HEK293 (cell line): ENCODE measurements at regions not wholly inside any gene's neighbourhood (a gene's known extent, or its start where the extent isn't known, plus 50 kb on each side); places are given as distances from the start of the nearest gene placed in this dataset.

Experiments used
- ELK4 ChIP-seq: IDR thresholded peaks from 2 replicates; pipeline ENCODE4 v1.6.1; 2011; ENCODE audit warnings: mild to moderate bottlenecking, low read depth, low read length, borderline replicate concordance
- KLF9 ChIP-seq: fragments of 450-650 bp; formaldehyde crosslinking; IDR thresholded peaks from 2 replicates; pipeline ENCODE4 v1.5.1; 2016; ENCODE audit warnings: missing biosample characterization, missing genetic modification characterization, low read depth
- REST ChIP-seq: fragments of 450-650 bp; formaldehyde crosslinking; IDR thresholded peaks from 2 replicates; pipeline ENCODE4 v1.5.1; 2016; ENCODE audit warnings: missing biosample characterization, missing genetic modification characterization
- ZBTB49 ChIP-seq: fragments of 450-650 bp; formaldehyde crosslinking; IDR thresholded peaks from 2 replicates; pipeline ENCODE4 v1.5.1; 2016; ENCODE audit warnings: missing biosample characterization, missing genetic modification characterization, low read depth
- ZFP69B ChIP-seq: fragments of 450-650 bp; formaldehyde crosslinking; IDR thresholded peaks from 2 replicates; pipeline ENCODE4 v1.5.1; 2016; ENCODE audit warnings: missing biosample characterization, missing genetic modification characterization
- ZNF121 ChIP-seq: fragments of 450-650 bp; formaldehyde crosslinking; IDR thresholded peaks from 2 replicates; pipeline ENCODE4 v1.5.1; 2016; ENCODE audit warnings: missing biosample characterization, missing genetic modification characterization
- ZNF2 ChIP-seq: fragments of 450-650 bp; formaldehyde crosslinking; IDR thresholded peaks from 2 replicates; pipeline ENCODE4 v1.5.1; 2016; ENCODE audit warnings: missing biosample characterization, missing genetic modification characterization
- ZNF280C ChIP-seq: fragments of 450-650 bp; formaldehyde crosslinking; IDR thresholded peaks from 2 replicates; pipeline ENCODE4 v1.5.1; 2016; ENCODE audit warnings: missing biosample characterization, missing genetic modification characterization
- ZNF558 ChIP-seq: fragments of 450-650 bp; formaldehyde crosslinking; IDR thresholded peaks from 2 replicates; pipeline ENCODE4 v1.5.1; 2016; ENCODE audit warnings: missing biosample characterization, missing genetic modification characterization
- ZSCAN16 ChIP-seq: fragments of 450-650 bp; formaldehyde crosslinking; IDR thresholded peaks from 2 replicates; pipeline ENCODE4 v1.5.1; 2016; ENCODE audit warnings: missing biosample characterization, missing genetic modification characterization
- TF ChIP-seq, protein P1 (sequence below): fragments of 450-650 bp; formaldehyde crosslinking; IDR thresholded peaks from 2 replicates; pipeline ENCODE4 v1.5.1; 2016; ENCODE audit warnings: missing biosample characterization, missing genetic modification characterization
- TF ChIP-seq, protein P2 (sequence below): fragments of 450-650 bp; formaldehyde crosslinking; IDR thresholded peaks from 2 replicates; pipeline ENCODE4 v1.5.1; 2016; ENCODE audit warnings: missing biosample characterization, missing genetic modification characterization
- TF ChIP-seq, protein P3 (sequence below): fragments of 450-650 bp; formaldehyde crosslinking; IDR thresholded peaks from 2 replicates; pipeline ENCODE4 v1.5.1; 2016; ENCODE audit warnings: missing biosample characterization, missing genetic modification characterization, low read depth

GRCh38 chr17:79325709-79326430 lies 251.2 kb downstream of the ENGASE start:
- TF ChIP-seq ZBTB49 (tag by site-specific recombination) = no peak
- TF ChIP-seq, protein P1, sequence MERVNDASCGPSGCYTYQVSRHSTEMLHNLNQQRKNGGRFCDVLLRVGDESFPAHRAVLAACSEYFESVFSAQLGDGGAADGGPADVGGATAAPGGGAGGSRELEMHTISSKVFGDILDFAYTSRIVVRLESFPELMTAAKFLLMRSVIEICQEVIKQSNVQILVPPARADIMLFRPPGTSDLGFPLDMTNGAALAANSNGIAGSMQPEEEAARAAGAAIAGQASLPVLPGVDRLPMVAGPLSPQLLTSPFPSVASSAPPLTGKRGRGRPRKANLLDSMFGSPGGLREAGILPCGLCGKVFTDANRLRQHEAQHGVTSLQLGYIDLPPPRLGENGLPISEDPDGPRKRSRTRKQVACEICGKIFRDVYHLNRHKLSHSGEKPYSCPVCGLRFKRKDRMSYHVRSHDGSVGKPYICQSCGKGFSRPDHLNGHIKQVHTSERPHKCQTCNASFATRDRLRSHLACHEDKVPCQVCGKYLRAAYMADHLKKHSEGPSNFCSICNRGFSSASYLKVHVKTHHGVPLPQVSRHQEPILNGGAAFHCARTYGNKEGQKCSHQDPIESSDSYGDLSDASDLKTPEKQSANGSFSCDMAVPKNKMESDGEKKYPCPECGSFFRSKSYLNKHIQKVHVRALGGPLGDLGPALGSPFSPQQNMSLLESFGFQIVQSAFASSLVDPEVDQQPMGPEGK (tag by site-specific recombination) = no peak
- TF ChIP-seq, protein P2, sequence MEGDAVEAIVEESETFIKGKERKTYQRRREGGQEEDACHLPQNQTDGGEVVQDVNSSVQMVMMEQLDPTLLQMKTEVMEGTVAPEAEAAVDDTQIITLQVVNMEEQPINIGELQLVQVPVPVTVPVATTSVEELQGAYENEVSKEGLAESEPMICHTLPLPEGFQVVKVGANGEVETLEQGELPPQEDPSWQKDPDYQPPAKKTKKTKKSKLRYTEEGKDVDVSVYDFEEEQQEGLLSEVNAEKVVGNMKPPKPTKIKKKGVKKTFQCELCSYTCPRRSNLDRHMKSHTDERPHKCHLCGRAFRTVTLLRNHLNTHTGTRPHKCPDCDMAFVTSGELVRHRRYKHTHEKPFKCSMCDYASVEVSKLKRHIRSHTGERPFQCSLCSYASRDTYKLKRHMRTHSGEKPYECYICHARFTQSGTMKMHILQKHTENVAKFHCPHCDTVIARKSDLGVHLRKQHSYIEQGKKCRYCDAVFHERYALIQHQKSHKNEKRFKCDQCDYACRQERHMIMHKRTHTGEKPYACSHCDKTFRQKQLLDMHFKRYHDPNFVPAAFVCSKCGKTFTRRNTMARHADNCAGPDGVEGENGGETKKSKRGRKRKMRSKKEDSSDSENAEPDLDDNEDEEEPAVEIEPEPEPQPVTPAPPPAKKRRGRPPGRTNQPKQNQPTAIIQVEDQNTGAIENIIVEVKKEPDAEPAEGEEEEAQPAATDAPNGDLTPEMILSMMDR (tag by site-specific recombination) = no peak
- TF ChIP-seq ZNF121 (tag by site-specific recombination) = no peak
- no peak for TF ChIP-seq ZNF280C
- TF ChIP-seq REST = peak; percentile 97
- TF ChIP-seq ZNF558 (tag by site-specific recombination) = no peak
- TF ChIP-seq, protein P3, sequence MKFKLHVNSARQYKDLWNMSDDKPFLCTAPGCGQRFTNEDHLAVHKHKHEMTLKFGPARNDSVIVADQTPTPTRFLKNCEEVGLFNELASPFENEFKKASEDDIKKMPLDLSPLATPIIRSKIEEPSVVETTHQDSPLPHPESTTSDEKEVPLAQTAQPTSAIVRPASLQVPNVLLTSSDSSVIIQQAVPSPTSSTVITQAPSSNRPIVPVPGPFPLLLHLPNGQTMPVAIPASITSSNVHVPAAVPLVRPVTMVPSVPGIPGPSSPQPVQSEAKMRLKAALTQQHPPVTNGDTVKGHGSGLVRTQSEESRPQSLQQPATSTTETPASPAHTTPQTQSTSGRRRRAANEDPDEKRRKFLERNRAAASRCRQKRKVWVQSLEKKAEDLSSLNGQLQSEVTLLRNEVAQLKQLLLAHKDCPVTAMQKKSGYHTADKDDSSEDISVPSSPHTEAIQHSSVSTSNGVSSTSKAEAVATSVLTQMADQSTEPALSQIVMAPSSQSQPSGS (tag by site-specific recombination) = no peak
- TF ChIP-seq ZSCAN16 (tag by site-specific recombination) = no peak
- TF ChIP-seq ELK4 = no peak
- no peak for TF ChIP-seq ZNF2 (tag by site-specific recombination)
- TF ChIP-seq ZFP69B (tag by site-specific recombination) = no peak
- TF ChIP-seq KLF9 (tag by site-specific recombination) = no peak
